Testis (tissue), 2 donors: ENCODE measurements at regions not wholly inside any gene's neighbourhood (a gene's known extent, or its start where the extent isn't known, plus 50 kb on each side); places are given as distances from the start of the nearest gene placed in this dataset.

Source experiments
- DNase-seq: peaks from one replicate; pipeline ENCODE4 v3.0.0-alpha.2; 2019
- H3K27ac ChIP-seq, 2 donors: fragments of 200-600 bp; sonication (generic); one replicate each; pipeline ENCODE4 v1.5.1; 2019
- H3K27me3 ChIP-seq: fragments of 200-600 bp; sonication (generic); one replicate; pipeline ENCODE4 v1.5.1; 2019
- H3K36me3 ChIP-seq: fragments of 200-600 bp; sonication (generic); one replicate; pipeline ENCODE4 v1.5.1; 2017; ENCODE audit warnings: low read depth; ENCODE audit errors: missing control alignments
- H3K4me1 ChIP-seq: fragments of 200-600 bp; sonication (generic); one replicate; pipeline ENCODE4 v1.5.1; 2019
- H3K4me3 ChIP-seq, 2 donors: fragments of 200-600 bp; sonication (generic); one replicate each; pipeline ENCODE4 v1.5.1; 2017 to 2019
- H3K9me3 ChIP-seq: fragments of 200-600 bp; sonication (generic); one replicate; pipeline ENCODE4 v1.5.1; 2017
- POLR2A ChIP-seq: fragments of 450-650 bp; IDR thresholded peaks from one replicate; pipeline ENCODE4 v1.6.1; 2017; ENCODE audit warnings: antibody characterized with exemption, mild to moderate bottlenecking, moderate library complexity
- WGBS, 2 donors: methylation state at CpG; one replicate each; pipeline ENCODE4 v1.1.5; 2018; 5-methylcytosine and 5-hydroxymethylcytosine counted together
- intact Hi-C: fragments of 100-400 bp; cut with DNase I; formaldehyde crosslinking; loops from one replicate; pipeline ENCODE4 v1.15.1; 2023; ENCODE audit warnings: low total_unique reads
- TF ChIP-seq, protein P1 (sequence below), 3 experiments: fragments of 450-650 bp in 2 of 3; fragments of 200-600 bp in 1 of 3; sonication (generic) in 1 of 3; IDR thresholded peaks; one replicate each; pipeline ENCODE4 v1.5.1; 2016 to 2019; ENCODE audit warnings: antibody characterized with exemption in 3 of 3, mild to moderate bottlenecking in 2 of 3, moderate library complexity in 1 of 3

DNA sequence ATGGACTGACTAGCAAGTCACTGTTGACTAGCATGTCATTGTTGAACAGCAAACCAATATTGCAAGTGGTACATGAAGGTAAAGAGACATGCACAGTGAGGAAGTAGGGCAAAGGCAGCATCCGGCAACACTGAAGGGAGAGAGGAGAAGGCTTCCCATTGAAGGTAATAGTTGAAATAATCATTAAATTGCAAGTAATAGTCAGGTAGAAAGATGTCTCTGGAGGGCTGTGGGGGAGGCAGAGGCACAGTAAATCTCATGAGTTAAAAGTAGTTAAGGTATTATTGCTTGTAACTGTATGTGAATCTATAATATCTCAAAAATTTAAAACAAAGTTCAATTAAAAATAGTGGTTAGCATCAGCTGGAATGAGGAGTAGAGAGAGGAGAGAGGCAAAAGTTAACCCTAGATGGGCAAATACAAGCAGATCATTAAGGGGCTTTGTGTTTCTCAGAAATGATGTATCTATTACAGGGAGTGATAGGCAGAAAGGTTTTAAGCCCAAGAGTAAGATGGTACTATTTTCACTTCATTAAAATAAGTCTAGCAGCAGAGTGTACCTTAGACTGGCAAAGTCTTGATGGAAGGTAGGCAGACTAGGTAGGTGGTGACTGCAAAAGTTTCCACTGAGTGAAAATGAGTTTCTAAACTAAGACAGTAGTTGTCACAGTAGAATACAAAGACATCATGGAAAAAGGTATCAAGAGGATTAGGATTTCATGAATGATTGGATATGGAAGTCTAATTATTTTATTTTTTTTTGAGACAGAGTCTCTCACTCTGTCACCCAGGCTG, 776.6 kb downstream of the RAB28 start:
- DNase-seq = no peak
- H3K36me3 ChIP-seq = no peaks in the 10 kb centered on the region
- H3K27ac ChIP-seq = no peak overlapping the region
- no peaks in the 10 kb centered on the region for H3K4me1 ChIP-seq
- no peaks in the 10 kb centered on the region for H3K27me3 ChIP-seq
- no peak overlapping the region for H3K4me3 ChIP-seq
- intact Hi-C loops = no loop called here
- TF ChIP-seq, protein P1, sequence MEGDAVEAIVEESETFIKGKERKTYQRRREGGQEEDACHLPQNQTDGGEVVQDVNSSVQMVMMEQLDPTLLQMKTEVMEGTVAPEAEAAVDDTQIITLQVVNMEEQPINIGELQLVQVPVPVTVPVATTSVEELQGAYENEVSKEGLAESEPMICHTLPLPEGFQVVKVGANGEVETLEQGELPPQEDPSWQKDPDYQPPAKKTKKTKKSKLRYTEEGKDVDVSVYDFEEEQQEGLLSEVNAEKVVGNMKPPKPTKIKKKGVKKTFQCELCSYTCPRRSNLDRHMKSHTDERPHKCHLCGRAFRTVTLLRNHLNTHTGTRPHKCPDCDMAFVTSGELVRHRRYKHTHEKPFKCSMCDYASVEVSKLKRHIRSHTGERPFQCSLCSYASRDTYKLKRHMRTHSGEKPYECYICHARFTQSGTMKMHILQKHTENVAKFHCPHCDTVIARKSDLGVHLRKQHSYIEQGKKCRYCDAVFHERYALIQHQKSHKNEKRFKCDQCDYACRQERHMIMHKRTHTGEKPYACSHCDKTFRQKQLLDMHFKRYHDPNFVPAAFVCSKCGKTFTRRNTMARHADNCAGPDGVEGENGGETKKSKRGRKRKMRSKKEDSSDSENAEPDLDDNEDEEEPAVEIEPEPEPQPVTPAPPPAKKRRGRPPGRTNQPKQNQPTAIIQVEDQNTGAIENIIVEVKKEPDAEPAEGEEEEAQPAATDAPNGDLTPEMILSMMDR (IDR thresholded peaks at IDR 0.05) = no peak
- TF ChIP-seq POLR2A = no peak
- H3K9me3 ChIP-seq = no peaks in the 10 kb centered on the region
- 87 to 89% methylated on average over 1 of the region's 1 CpG for WGBS, 2 donors

DNA sequence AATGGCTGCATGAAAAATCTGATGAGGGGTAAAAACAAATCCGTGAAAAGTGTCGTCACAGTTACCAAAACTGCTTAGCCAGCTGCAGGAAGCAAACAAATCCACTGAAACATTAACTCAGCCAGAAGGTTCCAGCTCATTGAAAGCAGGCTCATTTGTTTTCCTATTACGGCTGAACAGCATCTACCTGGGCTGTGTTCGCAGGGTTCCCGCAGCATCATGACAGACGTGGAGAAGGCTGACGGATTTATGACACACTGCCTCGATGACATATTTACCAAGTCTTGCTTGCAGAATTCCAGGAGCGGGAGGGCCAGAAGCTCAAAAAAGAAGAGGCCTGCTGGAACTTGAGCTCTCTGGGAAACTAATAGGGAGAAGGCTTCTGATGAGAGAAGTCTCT, 781.1 kb downstream of the RAB28 start:
- Histone ChIP-seq H3K9me3 (no peaks in the 10 kb centered on the region), H3K27me3 (no peaks in the 10 kb centered on the region), H3K4me1 (no peaks in the 10 kb centered on the region), H3K27ac (no peak overlapping the region), H3K4me3 (no peak overlapping the region), H3K36me3 (no peaks in the 10 kb centered on the region)
- TF ChIP-seq, protein P1 (IDR thresholded peaks at IDR 0.05) = no peak
- TF ChIP-seq POLR2A = no peak
- intact Hi-C loops = no loop called here
- DNase-seq = no peak
- 47 to 65% methylated on average over 9 of the region's 9 CpGs for WGBS, 2 donors

DNA sequence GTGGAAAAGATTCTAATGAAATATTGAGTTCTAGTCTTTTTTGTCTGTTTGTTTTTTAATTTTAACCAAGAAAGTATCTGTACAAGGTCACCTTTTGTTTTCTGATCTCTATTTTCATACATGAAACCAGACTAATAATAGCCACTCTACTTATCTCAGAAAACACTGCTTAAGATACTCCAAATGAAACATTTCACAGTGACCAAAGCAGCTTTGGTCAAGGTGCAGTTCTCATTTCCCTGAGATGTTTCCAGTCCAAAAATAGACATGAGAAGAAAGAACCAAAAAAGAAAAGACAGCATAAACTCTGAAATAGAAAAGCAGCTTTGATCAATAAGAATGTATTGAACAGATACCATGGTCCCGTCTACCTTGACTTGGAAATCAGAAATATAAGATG, 782.8 kb downstream of the RAB28 start:
- DNase-seq = no peak
- WGBS, 2 donors = 71 to 83% methylated on average over 1 of the region's 1 CpG
- no peak overlapping the region for H3K27ac ChIP-seq
- H3K9me3 ChIP-seq = no peaks in the 10 kb centered on the region
- intact Hi-C loops = no loop called here
- TF ChIP-seq POLR2A = no peak
- TF ChIP-seq, protein P1 (IDR thresholded peaks at IDR 0.05) = no peak
- no peaks in the 10 kb centered on the region for H3K36me3 ChIP-seq
- H3K4me1 ChIP-seq = no peaks in the 10 kb centered on the region
- H3K4me3 ChIP-seq = no peak overlapping the region
- no peaks in the 10 kb centered on the region for H3K27me3 ChIP-seq

DNA sequence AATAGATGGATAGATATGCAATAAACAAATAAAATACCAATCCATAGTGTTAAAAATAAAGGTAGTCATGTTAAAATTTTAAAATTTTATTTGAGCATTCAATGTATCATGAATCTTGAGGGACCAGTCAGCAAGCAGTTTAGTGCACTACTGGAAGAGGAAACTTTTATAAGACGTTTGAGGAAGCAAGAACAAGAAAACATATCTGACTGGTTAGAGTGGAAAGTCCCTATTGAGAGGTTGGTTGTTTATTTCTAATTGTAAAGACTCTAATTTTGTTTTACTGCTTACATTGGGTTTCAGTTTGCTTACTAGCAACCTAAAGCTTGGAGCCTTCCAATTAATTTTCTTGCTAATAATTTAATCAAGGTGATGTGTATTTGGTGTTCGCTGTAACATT, 786.2 kb downstream of the RAB28 start:
- TF ChIP-seq, protein P1 (IDR thresholded peaks at IDR 0.05) = no peak
- no peak for TF ChIP-seq POLR2A
- no peaks in the 10 kb centered on the region for H3K36me3 ChIP-seq
- no peaks in the 10 kb centered on the region for H3K4me1 ChIP-seq
- H3K27me3 ChIP-seq = no peaks in the 10 kb centered on the region
- DNase-seq = no peak
- no peak overlapping the region for H3K4me3 ChIP-seq
- intact Hi-C loops = no loop called here
- no peak overlapping the region for H3K27ac ChIP-seq
- H3K9me3 ChIP-seq = no peaks in the 10 kb centered on the region
- WGBS, 2 donors = 78 to 81% methylated on average over 2 of the region's 2 CpGs

DNA sequence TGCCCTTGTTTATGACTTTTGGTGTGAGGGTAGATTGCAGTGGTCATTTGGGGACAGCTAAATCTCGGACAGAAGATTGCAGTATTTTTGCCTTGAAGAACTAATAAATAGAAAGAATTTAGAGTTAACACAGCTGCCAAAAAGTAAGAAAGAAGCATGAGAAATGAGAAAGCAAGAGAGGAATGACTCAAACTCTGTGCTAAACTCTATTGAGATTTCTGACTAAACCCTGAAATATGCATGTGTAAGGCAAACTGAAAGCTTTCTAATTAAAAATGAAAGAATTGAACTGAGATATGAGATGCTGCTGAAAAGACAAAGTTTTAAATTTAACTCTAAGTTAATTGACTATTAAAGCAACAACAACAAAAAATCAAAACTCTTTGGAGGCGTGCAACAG, 791.3 kb downstream of the RAB28 start:
- no peak for DNase-seq
- H3K4me1 ChIP-seq = no peaks in the 10 kb centered on the region
- intact Hi-C loops = no loop called here
- no peaks in the 10 kb centered on the region for H3K9me3 ChIP-seq
- H3K36me3 ChIP-seq = no peaks in the 10 kb centered on the region
- H3K27me3 ChIP-seq = no peaks in the 10 kb centered on the region
- no peak for TF ChIP-seq POLR2A
- TF ChIP-seq, protein P1 (IDR thresholded peaks at IDR 0.05) = no peak
- no peak overlapping the region for H3K4me3 ChIP-seq
- H3K27ac ChIP-seq = no peak overlapping the region
- WGBS, 2 donors = 70 to 71% methylated on average over 2 of the region's 2 CpGs
